GM04504 (cell line): ENCODE measurements at regions not wholly inside any gene's neighbourhood (a gene's known extent, or its start where the extent isn't known, plus 50 kb on each side); places are given as distances from the start of the nearest gene placed in this dataset.

Experiments
- DNase-seq: peaks from one replicate; pipeline ENCODE4 v3.0.0-alpha.2; 2012; ENCODE audit warnings: low read depth

DNA sequence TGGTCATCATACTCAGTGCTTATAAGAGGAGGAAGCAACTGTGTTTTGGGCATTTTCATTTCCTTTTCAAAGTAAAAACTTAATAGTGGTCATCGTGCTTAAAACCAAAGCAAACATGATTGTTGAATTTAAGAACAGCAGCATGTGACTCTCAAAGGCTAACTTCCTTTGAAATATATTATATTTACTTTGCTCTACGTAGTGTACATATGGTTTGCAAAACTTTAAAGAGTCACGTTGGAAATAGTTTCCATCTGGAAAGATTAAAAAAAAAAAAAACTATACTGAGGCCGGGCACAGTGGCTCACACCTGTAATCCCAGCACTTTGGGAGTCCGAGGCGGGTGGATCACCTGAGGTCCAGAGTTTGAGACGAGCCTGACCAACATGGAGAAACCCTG, 367.9 kb upstream of the BCHE start:
- no peak for DNase-seq

DNA sequence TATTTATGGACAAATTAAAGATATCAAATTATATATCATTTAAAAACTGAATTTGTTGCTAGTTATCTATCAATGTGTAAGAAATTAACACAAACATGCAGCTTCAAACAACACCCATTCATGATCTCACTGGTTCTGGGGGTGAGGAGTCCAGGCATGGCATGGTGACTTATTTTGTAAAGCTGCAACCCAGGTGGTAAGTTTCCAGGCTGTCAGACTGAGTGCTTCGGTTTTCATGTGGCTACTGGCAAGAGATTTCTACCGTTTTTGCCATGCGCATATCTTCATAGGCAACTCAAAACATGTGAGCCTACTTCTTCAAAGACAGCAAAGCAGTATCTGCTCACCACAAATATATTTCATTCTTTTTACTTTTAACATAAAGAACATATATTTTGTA, 364.3 kb upstream of the BCHE start:
- DNase-seq, result no peak

DNA sequence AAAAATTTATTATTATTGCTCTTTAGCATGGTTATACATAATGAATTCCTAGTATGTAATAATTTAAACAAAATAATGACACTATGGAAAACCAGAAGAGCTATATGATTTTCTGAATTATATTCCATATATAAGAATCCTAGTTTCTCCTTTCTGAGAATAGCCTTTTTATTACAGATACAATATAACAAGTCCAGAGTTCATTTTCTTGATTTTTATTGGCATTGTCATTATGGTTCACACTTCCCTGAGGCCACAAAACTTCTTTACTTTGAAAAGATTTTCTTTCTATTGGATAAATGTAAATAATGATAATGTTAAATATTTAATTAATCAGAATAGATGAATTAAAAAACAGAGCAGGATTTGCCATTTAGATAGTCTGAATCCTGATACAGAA, 362.3 kb upstream of the BCHE start:
- no peak for DNase-seq

DNA sequence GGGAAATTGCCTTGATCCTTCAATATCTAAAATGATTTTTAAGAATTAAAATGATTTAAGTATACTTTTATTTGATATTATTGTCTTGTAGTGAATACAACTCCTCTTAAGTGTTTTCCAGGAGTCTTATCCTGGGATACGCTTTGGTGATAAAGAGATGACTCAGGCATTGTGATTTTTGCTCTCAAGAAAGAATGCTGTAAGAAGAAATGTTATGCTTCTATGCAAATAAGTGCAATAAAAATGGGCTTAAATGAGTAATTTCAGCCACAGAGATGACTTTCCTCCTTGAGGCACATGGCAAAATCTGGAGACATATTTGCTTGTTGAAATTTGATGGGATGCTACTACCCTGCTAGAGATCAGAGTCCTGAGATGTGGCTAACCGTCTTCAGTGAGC, 358.6 kb upstream of the BCHE start:
- DNase-seq, result no peak

DNA sequence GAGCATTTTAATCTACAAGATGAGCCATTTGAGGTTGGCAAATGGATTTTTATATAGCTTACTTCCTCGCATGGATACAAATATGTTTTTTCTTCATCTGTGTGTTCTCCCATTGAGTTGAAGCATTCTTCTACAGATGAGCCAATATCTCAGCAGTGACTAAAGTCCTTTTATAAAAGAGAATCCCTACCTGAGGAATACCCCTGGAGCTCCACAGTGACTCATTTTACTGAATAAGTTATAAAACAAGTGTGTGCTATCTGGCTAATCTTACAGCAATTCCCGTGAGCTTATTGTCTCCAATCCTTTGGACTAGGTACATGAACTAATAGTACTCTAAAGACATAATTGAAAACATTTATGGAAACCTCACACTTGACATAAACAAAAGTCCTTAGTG, 354.2 kb upstream of the BCHE start:
- DNase-seq, result no peak

DNA sequence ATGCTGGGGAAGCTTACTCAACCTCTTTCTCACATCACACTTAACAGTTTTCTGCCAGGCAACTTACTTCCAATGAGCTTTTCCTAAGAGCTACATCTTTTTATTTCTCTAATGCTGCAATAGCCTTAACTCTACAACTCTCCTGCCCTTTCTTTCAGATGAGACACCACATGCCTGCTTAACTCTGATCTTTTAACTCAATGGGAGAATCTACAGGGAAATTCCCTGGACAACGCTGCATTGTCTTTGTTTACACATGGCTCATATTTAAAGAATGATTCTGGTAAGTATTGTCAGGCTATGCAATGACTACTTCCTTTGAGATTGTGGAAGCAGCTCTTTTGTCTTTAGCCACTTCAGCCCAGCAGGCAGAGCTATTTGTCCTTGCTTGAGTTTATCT, 353.1 kb upstream of the BCHE start:
- DNase-seq, result no peak

DNA sequence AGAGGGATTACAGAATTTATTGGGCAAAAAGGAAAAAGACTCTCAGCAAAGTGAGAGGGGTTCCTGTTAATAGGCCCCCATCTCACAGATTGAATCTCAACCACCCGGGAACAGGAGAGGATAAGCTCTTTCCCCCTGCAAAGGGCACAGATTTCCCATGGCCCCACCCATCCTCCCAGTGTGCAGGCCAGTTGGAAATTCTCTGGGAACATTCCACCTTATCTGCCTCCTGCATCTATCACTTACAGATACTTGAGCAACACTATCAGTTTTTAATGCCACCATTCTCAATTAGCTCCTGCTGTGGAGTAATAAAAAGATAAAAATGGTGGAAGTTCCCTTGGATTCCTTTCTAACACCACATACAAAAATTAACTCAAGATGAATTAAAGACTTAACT, 350.0 kb upstream of the BCHE start:
- DNase-seq, result no peak

DNA sequence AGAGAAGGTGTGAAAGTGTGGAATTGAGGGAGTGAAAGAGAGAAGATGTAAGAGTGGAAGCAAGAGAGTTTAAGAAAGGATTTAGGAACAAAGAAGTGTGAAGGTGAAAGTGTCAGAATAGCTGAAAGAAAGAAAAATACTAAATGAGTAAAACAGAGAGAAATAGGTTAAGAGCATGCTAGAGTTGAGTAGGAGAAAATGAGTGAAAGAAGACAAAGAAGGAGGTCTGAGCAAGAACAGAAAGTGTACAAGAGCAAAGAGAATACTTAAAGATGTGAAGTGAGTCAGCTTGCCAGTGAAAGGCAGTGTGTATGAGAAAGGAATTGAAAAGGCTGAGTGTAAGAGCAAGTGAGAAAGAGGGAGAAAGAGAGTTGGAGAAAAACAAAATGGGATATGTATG, 348.8 kb upstream of the BCHE start:
- no peak for DNase-seq

DNA sequence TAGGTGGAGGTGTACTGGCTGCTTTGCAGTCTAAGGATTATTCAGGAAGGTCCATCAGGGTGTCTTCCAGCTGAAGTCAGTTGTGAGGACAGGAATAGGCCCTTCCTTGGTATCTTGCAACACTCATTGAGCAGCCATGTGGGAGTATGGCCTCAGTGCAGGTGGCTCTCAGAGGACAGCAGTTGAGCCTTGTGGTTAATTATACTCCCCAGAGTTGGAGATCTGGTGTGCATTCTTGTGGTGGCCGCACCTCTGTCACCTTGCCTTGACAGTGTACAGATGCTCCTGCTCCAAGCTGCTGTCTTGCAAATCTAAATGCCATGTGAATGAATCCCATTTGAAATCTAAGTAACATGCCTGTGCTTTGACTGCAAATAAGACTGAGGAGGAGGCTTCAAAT, 339.9 kb upstream of the BCHE start:
- DNase-seq, result no peak

DNA sequence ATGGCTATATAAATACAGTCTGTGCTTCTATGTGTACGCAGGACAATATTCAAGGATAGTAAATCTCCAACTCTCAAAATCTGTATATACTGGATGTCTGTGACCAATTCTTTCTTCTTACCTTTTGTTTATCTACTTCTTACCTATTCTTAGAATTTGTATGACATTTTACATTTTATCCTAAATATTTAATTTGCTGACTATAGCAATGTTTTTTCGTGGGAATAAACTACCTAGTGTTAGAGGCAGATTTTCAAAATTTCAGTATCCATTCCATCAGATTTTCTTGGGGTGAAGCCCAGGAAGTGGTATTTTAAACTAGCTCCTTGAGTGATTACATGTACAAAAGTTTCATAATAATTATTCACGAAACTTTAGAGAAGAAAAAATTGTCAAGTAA, 334.5 kb upstream of the BCHE start:
- no peak for DNase-seq

DNA sequence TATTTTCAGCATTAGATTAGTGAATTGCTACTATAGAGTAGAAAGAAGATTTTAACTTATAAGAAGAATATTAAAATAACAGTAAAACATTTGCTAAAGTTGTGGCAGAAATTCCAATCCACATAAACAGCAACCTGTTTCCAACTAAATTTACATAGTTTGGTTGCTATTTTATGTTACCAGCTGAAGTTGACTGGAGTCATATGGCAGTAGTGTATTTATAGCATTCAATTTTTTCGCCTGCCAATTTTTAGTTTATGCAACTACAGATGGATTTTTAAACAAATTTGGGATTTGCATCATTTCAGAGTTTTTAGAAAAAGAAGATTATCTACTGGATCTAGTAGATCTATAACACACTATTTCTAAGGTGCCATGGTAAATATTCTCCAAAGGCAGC, 332.5 kb upstream of the BCHE start:
- no peak for DNase-seq

DNA sequence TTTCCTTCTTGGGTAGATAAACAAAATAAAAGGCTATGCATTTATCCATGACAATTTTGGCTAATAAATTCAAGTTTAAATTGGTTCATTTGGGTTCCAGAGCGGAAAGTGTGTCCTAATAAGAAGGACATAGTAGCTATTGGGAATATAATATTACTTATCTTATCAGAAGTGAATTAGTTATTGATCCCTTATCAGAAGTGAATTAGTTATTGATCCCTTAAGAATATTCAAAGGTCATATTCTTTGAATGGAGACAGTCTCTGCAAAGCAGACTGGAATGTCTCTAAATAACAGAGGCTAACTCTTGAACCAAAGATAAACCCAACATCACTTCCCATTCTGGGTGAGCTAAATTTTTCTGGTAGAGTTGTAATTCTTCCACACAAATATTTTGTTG, 290.7 kb upstream of the BCHE start:
- DNase-seq, result no peak

DNA sequence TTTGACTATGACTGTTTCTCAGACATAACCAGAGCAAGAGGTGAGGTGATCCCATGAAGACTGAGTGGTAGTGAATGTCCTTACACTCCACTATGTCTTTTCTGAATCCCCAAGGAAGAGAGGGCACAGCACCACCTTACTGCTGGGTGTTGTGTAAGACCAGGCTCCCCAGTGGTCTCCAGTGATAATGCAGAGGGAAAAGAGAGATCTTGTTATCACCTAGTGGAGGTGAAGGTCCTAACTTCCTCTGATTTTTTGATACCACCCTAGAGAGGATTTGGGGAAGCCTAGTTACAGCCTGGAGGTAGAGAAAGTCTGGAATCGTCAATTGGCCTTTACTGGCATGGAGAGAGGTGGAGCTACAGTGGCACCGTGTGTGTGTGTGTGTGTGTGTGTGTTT, 288.0 kb upstream of the BCHE start:
- no peak for DNase-seq

DNA sequence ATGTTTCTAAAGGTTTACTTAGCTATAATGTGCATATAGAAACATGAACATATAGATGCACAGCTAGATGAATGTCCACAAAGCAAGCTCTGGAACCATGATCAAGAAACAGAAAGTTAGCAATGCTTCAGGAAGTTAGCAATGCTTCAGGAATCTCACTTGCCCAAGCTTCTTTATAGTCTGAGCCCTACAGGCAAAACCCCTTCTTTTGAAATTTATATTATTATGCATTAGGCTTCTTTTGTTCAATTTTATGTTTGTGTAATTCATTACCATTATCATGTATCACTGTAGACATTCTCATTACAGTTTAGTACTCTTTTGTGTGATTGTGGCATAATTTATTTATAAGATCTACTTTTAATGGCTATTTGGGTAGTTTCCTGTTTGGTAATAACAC, 286.4 kb upstream of the BCHE start:
- no peak for DNase-seq

DNA sequence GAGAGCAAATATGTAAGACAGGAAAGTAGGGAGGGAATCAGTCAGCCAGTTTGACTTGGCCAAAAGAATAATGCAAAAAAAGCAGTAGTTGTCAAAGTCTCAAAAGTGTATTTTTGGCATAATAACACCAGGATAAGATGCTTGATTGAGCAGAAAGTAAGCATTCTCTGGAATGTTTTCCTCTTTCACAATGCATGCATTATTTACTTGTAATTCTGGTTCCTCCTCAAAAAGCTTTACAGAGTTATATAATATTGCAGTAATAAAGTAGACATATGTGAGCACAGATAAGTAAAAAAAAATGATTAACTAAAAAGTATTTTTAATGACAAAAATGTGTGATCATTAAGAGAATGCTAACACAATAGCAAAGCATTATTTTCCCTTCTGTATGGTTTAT, 285.9 kb upstream of the BCHE start:
- DNase-seq, result no peak

DNA sequence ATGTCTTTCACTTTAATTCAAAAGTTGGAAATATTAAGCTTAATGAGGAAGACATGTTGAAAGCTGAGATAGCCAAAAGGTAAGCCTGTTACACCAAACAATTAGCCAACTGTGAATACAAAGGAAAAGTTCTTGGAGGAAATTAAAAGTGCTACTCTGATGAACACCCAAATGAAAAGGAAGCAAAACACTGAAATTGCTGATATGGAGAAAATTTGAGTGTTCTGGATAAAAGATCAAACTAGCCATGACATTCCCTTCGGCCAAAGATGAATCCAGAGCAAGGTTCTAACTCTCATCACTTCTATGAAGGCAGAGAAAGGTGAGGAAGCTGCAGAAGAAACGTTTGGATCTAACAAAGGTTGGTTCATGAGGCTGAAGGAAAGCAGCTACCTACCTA, 280.8 kb upstream of the BCHE start:
- DNase-seq, result no peak

DNA sequence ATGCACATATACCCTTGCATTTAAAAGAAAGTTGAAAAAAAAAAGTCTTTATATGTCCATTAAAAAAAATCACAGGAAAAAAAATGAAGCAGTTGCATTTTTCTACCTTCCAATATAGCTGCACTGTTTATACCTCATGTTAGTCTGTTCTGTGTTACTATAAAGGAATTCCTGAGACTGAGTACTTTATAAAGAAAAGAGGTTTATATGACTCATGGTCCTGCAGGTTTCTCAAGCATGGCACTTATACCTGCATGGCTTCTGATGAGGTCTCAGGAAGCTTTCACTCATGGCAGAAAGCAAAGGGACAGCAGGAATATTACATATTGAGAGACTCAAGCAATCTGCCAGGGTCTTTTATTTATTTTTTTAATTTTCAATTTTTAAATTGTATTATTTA, 277.2 kb upstream of the BCHE start:
- no peak for DNase-seq

DNA sequence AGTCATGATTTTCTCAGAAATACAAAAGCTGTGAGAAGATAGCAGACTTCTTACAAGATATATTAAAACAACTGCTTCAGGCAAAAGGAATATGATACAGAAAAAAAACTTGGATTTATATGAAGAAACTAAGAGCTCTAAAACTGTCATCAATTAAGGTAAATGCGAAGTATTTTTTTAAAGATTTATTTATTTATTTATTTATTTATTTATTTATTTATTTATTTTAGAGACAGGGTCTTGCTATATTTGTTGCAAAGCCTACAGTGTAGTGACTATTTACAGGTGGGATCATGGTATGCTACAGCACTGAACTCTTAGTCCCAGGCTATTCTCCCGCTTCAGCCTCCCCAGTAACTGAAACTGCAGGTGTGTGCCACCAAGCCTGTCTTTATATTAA, 274.3 kb upstream of the BCHE start:
- no peak for DNase-seq

DNA sequence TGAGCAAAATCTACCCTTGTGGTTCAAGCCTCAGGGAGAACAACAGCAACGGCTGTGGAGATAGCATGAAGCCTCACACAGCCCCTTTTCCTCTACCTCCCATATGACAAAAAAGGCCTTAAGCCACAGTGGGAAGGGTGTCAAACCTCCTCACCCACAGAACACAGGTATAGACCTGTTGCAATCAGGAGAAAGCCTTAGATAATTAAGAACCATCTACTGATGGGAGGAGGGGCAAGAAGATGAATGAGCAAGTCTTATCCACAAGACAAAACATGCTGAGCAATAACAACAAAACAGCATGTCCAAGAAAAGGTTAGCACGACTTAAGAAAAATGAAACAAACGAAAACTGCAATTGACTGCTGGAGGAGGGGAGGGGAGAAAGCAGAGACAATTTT, 272.9 kb upstream of the BCHE start:
- no peak for DNase-seq

DNA sequence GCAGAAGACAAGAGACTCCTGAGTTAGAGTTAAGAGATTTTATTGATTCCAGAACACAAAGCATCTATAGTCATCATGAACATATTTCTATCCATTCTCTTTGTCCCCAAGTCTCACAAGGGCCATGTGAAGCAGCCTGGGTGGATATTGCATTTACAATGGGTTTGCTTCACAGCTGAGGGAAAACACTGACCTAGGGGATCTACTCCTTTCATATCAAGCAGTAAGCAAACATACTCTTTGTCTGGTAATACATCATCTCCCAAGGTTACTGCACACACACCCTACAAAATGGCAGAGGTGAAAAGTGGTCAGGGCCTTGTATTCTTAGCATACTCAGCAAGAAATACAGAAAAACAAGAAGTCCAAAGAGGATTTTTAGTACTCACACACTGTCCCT, 267.7 kb upstream of the BCHE start:
- no peak for DNase-seq

DNA sequence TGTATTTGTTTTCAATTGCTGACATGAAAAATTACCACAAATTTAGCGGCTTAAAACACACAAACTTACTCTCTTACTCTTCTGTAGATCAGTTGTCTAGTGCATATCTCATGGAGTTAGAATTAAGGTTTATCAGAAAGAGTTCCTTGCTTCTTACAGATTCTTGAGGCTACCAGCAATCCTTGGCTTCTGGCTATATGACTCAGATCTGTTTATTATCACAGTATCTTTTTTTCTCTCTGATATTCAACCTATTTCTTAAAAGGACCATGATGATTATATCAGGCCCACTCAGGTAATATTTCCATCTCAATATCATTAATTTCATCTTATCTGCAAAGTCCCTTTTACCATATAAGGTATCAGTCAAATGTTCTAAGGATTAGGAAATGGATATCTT, 263.5 kb upstream of the BCHE start:
- no peak for DNase-seq

DNA sequence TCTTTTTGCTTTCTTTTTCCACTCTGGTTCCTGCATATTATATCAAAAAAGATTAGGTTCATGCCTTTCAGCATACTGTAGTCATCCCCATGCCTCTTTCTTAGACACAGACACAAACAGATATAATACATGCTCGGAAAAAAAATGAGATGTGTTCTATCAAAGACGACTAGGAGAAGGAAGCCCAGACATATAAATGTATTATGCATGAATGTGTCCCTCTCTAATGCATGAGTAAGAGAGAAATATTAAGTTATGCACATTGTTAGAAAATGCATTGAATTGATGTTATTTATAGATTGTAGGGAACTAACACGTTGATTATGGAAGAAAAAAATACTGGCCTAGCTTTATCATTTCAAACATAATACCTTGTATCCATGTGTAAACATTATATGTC, 252.4 kb upstream of the BCHE start:
- no peak for DNase-seq

DNA sequence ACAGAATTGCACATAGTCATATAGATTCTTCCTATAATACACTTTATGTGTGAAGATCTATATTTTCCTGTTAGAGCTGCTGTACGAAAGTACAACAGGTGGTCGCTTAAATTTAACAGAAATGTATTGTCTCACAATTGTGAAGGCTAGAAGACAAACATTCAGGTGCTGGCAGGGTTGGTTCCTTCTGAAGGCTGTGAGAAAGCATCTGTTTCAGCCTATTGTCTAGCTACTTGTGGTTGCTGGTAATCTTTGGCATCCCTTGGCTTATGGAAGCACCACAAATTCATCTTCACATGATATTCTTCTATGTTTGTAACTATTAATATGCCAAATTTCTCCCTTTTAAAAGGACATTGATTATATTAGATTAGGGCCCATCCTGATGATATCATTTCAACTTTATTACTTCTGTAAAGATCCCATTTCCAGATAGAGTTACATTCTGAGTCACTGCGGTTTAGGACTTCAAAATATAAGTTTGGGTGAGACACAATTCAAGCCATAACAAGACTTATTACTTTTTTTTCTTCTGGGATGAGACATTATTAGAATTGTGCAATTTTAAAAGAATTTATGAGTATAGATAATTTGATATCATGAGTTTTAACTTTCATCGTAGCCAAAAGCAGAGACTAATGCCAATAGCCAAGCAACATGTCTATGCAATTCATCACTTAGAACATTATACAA, 248.1 kb upstream of the BCHE start:
- no peak for DNase-seq

DNA sequence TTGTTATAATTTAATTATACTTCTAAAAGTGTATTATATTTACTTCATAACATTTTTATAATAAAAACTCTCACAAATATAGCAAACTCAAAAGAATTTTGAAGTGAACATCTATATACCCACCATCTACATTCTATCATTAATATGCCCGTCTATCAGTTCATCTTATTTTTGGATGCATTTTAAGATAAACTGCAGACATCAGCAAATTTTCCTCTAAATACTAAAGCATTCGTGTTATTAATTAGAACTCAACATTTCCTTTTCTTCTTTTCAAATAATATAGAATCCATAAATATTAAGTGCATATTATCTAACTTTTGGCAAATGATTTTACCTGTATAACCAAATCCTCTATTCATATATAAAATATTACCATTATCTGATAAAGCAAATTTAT, 242.9 kb upstream of the BCHE start:
- no peak for DNase-seq

DNA sequence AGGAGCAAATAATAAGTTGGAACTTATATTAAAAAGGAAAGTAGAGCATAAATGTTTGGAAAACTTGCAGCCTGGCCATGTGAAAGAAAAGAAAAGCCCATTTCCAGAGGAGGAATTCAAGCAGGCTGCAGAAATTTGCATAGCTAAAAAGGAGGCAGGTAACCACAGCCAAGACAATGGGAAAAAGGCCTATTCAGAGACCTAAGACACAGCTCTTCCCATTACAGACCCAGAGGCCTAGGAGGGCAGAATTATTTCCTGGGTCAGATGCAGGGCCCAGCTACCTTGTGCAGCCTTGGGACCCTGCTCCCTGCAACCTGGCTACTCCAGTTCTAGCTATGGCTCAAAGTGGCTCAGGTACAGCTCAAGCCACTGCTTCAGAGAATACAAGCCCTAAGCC, 234.6 kb upstream of the BCHE start:
- DNase-seq, result no peak
